ENCODE measurements at regions not wholly inside any gene's neighbourhood (a gene's known extent, or its start where the extent isn't known, plus 50 kb on each side); places are given as distances from the start of the nearest gene placed in this dataset.

DNA sequence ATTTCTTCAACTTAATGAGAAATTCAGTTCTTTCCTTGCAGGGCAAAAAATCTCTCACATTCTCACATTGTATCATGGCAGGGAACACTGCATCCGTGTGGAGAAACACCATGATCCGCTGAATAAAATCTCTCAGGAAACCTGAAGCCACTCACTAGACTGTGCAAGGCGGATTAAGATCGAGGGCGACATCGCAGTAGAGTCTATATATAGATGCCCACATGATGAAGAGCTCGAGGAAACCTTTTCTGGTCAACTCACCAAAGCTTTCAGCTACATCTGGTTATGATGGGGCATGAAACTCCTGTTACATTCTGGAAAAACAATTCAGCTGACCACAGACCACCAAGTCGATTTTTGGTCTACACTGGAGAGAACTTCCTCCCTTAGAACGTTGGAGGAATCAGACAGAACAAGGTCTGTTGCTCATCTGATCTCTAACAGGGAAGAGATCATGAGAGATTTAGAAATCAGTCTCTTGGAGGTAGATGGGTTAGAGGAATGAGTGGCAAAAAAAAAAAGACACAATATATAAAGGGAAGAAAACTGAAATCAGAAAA, 162.9 kb upstream of the ZNF516 start:
- Histone ChIP-seq H3K36me3 (replicated peaks) (no peaks in the 10 kb centered on the region), H3K27ac (no peak overlapping the region), H3K4me3 (ENCODE audit: low read depth, low read length) (no peak overlapping the region), H3K27me3 (replicated peaks) (no peaks in the 10 kb centered on the region)
- in situ Hi-C loops (cut with HindIII; ENCODE audit: low pct_ligation_motif_present, low sequenced_read_pairs), result no loop called here
- TF ChIP-seq, protein P1, sequence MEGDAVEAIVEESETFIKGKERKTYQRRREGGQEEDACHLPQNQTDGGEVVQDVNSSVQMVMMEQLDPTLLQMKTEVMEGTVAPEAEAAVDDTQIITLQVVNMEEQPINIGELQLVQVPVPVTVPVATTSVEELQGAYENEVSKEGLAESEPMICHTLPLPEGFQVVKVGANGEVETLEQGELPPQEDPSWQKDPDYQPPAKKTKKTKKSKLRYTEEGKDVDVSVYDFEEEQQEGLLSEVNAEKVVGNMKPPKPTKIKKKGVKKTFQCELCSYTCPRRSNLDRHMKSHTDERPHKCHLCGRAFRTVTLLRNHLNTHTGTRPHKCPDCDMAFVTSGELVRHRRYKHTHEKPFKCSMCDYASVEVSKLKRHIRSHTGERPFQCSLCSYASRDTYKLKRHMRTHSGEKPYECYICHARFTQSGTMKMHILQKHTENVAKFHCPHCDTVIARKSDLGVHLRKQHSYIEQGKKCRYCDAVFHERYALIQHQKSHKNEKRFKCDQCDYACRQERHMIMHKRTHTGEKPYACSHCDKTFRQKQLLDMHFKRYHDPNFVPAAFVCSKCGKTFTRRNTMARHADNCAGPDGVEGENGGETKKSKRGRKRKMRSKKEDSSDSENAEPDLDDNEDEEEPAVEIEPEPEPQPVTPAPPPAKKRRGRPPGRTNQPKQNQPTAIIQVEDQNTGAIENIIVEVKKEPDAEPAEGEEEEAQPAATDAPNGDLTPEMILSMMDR (IDR thresholded peaks at IDR 0.05; ENCODE audit: low read depth, low read length, missing control alignments), result no peak
- no peak for DNase-seq

DNA sequence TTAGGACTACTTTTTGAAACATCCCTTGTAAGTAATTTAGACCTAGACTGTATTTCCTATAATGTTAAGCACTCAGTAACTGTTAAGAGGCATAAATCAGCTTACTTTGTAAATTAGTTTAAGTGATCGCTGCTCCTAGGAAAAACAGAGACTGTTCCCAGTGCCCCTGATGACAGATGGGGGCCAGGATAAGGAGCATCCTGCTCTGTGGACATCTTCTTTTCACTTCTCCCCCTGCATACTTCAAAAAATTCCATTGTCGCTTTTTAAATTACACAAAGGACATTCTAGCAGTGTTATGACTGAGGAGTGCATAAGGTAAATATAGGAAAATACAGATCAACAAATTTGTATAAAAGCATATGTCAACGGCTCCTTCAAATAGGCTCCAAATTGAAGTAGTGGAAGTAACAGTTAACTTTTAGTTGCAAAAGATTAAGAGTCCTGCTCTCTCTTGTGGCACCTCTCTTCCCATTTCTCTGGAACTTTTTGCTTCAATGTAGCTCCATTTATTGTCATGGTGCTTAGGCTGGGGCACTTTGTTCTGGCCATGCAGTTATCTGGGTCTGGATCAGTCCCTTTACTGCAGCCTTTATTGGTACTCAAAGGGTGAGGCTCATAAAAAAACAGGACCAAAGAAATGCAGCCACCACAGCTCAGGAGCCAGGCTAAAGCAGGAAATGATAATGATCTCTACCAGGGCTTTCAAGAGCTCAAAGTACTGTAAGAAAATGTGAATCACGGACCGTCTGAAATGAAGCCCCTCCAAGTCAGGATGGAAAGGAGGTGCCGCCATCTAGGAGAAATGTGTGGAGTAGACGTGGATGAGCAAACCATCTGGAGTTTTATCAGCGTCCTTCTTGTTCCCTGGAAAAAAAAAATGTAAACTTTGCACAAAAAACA, 162.1 kb upstream of the ZNF516 start:
- DNase-seq, result no peak
- no peak overlapping the region for H3K4me3 ChIP-seq (ENCODE audit: low read depth, low read length)
- in situ Hi-C loops (cut with HindIII; ENCODE audit: low pct_ligation_motif_present, low sequenced_read_pairs), result no loop called here
- no peaks in the 10 kb centered on the region for H3K36me3 ChIP-seq (replicated peaks)
- TF ChIP-seq, protein P1 (IDR thresholded peaks at IDR 0.05; ENCODE audit: low read depth, low read length, missing control alignments), result no peak
- no peak overlapping the region for H3K27ac ChIP-seq
- H3K27me3 ChIP-seq (replicated peaks), result no peaks in the 10 kb centered on the region

DNA sequence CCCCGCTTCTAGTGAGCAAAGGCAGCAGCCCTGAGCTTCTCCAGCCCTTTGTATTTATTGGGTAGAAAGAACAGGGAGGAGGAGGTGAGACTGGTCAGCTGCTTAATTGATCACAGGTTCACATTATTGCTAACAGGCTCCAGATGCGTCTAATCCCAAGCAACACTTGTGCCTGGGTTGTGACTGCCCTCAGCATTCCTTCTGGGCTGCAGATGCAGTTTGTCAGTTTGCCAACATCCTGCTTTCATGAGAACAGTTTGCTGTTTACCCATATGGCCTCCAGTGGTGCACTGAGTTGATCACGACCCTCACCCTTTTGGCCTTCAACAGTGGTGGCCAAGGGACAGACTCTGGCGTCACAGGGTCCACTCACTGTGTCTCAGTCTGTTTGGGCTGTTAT, 159.5 kb upstream of the ZNF516 start:
- Histone ChIP-seq H3K4me3 (ENCODE audit: low read depth, low read length) (no peak overlapping the region), H3K27me3 (replicated peaks) (no peaks in the 10 kb centered on the region), H3K27ac (no peak overlapping the region), H3K36me3 (replicated peaks) (no peaks in the 10 kb centered on the region)
- no peak for DNase-seq
- TF ChIP-seq, protein P1 (IDR thresholded peaks at IDR 0.05; ENCODE audit: low read depth, low read length, missing control alignments), result no peak
- in situ Hi-C loops (cut with HindIII; ENCODE audit: low pct_ligation_motif_present, low sequenced_read_pairs), result no loop called here

DNA sequence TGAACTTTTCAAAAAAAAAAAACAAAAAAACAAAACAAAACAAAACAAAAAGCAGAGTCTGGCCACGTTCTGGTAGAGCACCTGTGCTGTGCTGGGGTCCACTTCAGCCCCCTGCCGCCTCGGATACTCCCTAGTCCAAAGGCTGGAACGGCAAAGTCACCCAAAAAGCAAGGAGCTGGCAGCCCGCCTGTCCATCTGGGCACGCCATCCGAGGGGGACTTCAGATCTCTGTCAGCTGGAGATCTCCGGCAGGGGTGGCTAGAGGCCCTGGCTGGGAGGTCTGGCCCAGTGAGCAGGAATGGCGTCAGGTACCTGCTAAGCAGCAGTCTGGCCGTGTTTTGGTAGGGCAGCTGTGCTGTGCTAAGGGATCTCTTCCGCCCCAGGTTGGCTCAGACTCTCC, 152.3 kb upstream of the ZNF516 start:
- Histone ChIP-seq H3K36me3 (replicated peaks) (no peaks in the 10 kb centered on the region), H3K27ac (no peak overlapping the region), H3K27me3 (replicated peaks) (no peaks in the 10 kb centered on the region), H3K4me3 (ENCODE audit: low read depth, low read length) (no peak overlapping the region)
- DNase-seq, result no peak
- in situ Hi-C loops (cut with HindIII; ENCODE audit: low pct_ligation_motif_present, low sequenced_read_pairs), result no loop called here
- TF ChIP-seq, protein P1 (IDR thresholded peaks at IDR 0.05; ENCODE audit: low read depth, low read length, missing control alignments), result no peak

DNA sequence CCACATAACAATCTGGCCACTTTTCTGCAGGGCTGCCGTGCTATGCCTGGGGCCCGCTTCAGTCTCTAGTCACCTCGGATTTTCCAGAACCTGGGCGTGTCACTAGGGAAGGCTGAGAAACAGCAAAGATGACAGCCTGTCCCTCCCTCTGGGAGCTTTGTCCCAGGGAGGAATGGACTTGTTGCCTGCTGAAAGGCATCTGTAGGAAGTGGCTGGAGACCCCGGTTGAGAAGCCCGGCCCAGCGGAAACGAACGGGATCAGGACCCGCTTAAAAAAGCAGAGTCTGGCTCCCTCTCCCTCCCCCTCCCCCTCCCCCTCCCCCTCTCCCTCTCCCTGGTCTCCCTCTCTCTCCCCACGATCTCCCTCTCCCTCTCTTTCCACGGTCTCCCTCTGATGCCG, 149.5 kb upstream of the ZNF516 start:
- in situ Hi-C loops (cut with HindIII; ENCODE audit: low pct_ligation_motif_present, low sequenced_read_pairs), result no loop called here
- TF ChIP-seq, protein P1 (IDR thresholded peaks at IDR 0.05; ENCODE audit: low read depth, low read length, missing control alignments), result no peak
- no peak overlapping the region for H3K4me3 ChIP-seq (ENCODE audit: low read depth, low read length)
- H3K27me3 ChIP-seq (replicated peaks), result no peaks in the 10 kb centered on the region
- no peak for DNase-seq
- H3K36me3 ChIP-seq (replicated peaks), result no peaks in the 10 kb centered on the region
- H3K27ac ChIP-seq, result no peak overlapping the region
